ENCODE measurements at regions not wholly inside any gene's neighbourhood (a gene's known extent, or its start where the extent isn't known, plus 50 kb on each side); places are given as distances from the start of the nearest gene placed in this dataset.

DNA sequence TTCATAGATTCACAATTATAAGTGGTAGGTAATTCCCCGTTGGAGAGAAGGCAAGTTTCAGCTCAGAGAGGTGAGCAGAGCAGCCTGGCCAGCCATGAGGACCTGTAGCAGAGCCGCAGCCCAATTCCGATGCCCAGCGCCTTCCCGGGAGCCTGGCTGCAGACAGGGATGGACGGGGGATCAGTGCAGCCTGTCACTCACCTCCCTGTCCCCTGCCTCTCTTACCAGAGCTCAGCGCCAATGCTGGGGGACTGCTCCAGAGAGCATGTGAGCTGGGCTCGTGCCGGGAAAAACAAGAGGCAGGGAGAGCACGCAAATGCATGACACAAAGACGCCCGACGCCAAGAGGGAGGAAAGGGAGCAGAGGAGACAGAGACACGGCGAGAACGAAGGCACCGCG lies 231.9 kb downstream of the BCL11B start:
- no peak for DNase-seq

DNA sequence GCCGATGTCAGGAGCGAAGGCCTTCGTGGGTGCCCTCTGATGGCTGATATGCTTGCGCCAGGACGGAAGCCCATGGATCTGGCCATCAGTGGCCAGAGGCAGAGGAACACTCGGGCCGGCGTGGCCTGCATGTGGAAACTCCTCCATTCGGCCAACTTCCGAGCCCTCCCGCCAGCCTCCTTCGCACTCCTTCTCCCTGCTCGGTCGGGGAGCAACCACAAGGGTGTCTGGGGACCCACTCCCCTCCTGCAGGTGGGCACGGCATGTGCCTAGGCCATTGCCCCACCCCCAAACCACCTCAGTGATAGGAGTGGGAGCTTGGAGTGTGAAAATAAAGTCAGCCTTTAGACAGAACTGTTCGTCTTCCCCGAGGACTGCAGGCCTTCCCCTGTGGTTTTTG lies 231.3 kb downstream of the BCL11B start:
- no peak for DNase-seq

DNA sequence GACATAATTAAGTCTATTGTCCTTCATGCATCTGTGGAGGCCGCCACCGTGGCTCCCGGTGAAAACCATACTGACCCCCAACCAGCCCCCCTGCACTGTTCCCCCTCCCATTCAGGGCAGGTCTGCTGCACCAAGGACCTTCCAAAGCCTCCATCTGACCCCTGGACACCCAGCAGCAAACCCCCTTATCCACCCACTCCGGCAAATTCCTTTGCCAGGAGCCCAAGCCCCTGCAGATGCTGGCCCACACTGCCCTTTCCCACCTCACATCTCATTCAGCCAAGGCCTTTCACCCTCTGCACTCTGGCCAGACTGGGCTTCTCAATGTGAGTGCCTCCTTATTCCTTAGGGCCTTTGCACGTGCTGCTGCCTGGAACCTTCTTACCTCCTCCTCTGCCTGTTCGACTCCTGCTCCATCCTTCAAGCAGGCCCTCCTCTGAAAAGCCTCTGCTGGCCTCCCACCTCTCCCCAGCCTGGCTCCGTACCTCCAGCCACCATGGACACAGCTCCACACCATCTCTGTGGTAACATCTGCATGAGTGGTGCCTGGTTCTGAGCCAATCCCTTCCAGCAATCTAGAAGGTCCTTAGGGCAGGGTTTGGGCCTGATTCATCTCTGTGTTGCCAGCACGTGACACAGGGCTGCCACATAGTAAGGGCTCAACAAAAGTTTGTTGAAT lies 230.7 kb downstream of the BCL11B start:
- DNase-seq = no peak

DNA sequence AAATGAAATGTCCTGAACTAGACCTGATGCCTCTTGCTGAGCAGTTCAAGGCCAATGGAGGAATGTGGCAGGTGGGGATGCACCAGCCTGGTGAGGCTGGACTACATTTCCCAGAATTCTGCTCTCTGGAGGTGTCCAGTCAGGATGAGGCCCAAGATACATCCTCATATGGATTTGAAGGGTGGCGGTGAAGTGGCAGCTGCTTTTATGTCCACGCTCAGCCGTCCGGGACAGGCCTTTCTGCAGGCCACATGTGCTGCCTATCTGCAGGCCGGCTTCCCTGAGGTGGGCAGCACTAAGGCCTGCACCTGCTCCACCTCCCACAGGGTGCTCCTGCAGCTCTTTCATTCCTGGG lies 230.2 kb downstream of the BCL11B start:
- no peak for DNase-seq

DNA sequence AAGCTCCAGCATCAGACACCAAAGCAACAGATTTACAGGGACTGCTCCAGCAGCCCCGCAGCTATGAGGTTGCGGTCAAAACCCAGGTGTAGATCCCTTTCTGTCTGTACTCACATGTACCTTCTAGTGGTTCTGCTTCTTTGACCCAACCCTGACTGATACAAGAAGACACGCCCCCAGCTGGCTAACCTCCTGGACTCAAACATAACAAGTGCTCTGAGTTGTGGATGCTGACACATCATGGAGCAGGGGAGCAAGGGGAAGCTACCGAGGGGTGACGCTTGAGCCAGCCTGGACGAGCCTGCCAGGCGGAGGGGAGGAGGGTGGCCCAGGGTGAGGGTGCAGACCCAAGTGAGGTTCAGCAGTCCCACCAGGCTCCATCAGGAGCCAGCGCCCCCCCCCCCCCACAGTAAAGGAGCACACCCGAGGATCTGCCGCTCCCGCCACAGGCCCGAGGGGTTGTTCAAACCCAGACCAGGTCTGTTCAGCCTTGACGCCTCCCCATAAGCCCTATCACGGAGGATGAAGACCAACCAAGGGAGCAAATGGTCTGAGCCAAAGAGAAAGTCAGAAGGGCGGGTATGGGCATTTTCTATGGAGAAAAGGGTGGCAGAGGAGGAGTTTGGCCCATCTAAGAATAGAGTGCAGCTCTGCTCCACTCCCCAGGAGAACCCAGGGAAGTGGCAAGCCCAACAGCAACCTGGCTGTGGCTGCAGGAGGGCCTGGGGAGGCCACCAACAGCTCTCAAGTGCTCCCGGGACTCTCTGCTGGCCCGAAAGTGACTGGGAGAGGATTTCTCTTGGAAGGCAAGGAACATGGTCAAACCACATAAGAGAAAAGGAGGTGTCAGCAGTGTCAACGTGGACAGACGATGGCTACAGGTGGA lies 229.4 kb downstream of the BCL11B start:
- DNase-seq = no peak

DNA sequence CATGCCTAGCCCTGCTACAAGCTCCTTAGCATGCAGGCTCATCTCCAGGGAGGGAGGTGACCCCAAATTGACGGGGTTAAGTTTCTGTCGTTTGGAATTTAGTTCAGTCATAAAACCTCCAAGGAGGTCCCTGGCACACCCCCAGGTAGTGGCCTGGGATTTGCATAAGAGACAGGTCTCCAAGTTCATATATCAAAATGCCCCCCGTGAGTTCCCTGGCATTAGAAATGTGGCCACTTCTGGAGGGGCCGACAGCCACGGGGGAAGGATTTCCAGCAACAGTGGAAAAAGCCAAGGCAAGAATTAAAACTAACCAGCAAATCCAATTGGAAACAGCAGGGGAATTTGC lies 228.8 kb downstream of the BCL11B start:
- DNase-seq = no peak

DNA sequence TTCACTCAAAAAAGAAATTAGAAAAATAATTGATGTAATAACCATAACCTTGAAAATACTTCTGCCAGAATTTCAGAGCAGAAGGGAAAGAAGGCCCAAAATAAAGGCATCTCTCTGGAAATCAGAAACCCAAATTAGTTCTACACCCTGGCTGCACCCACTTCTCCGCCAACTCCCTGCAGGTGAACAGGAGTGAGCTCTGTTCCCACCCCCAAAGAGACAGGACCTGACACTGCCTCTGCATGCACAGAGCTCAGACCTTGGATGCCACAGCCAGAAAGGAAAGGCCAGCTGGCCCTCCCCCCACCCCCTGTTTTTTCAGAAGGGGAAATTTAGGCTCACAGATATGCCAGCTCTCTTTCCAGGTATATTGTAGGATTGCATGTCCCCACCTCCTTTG lies 228.2 kb downstream of the BCL11B start:
- no peak for DNase-seq

DNA sequence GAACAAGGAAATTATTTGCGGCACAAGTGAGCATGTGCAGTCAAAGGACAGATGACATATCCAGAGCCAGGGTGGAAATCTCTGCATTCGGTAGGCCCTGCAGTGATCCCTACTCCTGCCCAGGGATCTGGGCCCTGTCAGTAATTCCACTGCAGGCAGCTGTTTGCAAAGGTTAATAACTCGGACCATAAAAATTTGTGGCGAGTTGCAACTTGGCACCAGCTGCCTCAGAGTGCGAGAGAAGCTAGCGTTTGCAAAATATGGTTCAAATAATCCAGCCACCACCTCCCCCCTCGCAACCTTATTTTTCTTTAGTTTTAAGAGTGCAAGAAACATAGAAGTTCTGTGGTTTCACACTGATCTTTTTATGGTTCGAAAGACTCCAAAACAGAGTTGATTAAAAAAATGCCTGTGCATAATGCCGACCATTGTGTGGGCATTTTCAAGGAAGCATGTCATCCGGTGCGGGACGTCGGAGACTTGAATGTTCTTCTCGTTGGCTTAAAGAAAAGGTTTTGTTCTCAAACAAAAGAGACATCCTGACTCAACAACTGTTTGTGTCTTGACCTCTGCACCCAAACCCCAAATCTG lies 224.5 kb downstream of the BCL11B start:
- no peak for DNase-seq

DNA sequence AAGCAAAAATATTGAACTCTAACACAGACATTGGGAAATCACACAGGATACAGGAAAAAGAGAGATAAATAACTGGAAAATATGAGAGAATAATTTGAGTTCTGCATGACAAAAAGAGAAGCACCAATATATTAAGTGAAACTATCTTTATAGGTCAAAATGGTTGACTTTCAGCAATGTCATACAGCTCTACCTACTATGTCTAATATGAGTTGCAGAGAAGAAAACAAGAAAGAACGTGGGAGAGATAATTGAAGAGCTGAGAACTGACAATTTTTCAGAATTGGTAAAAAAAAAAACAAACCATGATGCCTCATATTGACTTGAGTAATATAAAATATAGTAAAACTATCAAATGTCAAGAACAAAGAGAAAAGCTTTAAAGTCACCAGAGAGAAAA lies 221.7 kb downstream of the BCL11B start:
- no peak for DNase-seq

DNA sequence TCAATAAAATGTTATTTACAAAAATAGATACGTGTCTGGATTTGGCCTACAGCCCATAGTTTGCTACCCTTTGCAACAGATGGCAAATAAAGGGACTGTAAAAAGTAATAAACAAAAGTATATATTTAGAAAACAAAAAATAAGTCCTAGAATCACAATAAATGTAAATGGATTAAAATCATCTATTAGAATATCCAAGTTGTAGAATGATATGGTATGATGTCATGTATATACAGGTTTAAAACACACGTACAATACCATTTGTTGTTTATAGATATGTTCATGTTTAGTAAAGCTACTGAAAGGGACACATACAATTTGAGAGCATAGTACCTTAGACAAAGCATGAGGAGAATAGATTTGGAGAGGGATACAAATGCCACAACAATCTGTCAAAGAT lies 219.5 kb downstream of the BCL11B start:
- no peak for DNase-seq

DNA sequence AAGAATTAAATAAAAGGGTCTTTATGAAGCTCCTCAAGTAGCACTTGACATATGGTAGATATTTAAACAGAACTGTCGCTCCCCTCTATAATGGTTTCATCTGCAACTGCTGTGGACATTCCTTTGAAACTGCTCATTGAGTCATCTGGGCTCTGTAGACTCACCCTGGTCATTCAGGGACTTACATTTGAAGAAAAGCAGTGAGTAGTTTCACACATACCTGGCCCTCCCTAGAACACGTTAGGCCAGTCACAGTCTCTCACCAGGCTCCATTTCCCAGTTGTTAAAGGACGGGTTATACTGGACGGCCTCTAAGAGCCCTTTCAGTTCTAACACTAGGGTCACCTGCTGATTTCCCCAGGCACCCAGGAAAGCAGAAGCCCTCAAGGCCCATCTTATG lies 217.0 kb downstream of the BCL11B start:
- DNase-seq = no peak

DNA sequence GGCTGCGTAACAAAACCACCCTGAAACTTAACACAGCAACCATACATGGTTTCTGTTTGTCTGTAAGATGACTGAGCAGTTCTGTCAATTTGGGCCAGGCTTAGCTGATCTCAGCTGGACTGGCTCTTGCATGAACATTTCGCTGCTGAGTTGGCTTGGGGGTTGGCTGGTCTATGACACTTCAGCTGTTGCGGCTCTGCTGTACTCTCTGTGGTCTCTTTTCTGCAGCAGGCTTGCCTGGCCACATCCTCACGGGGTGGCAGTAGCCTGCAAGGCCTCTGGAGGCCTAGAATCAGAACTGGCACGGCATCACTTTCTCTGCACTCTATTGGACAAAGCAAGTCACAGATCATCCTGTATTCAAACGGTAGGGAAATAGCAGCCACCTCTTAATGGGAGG lies 216.2 kb downstream of the BCL11B start:
- no peak for DNase-seq

DNA sequence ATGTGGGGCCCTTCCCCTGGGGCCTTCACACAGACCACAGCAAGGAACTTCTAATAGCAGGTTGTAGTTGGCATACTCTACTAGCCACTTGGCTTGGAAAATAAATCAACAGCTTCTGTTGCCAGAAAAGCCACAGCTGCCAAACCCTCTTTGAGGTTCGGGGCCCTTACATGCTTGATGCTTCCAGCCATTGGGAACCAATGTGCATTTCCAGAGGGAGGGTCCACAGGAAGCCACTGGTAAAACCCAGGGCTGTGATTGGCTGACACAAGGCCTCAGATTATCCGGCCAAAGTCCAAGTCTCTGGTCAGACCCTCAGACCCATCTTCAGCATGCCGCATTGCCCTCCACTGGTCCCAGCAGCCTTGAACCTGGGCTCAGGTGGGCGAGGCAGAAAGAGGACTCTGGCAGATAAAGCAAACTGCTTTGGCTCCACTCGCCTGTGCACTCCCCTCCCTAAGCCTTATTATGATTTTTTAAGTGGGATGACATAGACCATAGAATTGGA lies 214.4 kb downstream of the BCL11B start:
- DNase-seq = no peak

DNA sequence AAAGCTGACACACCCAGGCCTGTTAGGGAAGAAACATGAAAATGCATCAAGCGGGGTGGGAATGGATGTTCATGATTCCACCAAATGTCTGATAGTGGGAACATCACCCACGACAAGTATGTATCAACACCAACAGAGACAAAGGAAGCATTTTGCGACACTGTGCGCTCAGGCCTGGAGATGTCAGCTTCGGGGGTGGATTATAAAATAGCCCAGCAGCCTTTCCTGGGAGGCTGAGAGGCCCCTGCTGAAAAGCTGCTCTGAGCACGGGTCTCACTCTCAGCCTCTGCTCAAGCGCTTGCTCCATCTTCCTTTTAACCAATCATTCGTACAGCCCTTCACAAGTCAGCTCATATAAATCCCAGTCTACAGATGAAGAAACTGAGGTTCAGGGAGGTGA lies 213.5 kb downstream of the BCL11B start:
- DNase-seq = no peak

DNA sequence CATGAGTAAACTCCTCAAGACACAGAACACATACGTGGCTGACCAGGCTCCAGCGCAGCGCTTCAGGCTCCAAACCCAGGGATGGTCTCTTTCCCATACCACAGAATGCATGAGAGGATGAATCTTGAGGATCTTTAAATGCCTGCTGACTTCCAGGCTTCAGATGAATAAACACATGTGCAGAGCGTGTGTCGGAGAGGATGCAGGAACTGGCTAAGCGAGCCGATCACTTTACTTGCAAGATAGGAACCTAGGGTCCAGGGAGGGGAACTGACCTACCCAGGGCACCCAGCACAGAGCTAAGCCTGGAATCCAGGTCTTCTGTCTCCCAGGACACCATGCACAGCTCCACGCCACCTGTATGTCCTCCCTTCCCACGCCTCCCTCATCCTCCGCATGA lies 209.8 kb downstream of the BCL11B start:
- no peak for DNase-seq

DNA sequence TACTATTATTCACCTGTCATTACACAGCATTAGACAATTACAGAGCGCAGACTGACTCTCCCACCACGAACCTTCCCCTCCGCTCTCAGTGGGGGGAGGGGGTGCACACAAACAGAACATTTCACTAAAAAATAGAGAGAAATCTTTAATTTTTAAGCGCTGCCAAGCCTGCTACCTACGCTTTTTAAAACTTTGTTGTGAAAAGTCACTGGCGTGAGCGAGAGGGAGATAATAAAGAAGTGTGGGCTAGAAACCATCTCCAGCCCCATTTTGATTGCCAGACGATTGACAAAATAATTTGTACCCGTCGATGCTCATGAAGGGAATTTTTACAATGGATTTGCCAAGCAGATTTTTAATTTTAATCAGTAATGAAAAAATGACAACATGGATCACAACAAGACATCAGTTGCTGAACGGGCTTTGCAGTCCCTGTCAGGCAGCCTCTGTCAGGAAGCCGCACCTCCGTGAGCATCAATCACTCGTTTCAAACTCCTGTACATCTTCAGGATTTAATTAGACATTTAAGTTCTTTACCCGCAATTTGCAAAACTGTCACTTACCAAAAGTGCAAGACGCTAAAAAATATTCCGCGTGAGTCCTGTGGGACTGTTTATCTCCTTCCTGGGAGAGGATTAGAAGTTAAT lies 209.1 kb downstream of the BCL11B start:
- DNase-seq = no peak

DNA sequence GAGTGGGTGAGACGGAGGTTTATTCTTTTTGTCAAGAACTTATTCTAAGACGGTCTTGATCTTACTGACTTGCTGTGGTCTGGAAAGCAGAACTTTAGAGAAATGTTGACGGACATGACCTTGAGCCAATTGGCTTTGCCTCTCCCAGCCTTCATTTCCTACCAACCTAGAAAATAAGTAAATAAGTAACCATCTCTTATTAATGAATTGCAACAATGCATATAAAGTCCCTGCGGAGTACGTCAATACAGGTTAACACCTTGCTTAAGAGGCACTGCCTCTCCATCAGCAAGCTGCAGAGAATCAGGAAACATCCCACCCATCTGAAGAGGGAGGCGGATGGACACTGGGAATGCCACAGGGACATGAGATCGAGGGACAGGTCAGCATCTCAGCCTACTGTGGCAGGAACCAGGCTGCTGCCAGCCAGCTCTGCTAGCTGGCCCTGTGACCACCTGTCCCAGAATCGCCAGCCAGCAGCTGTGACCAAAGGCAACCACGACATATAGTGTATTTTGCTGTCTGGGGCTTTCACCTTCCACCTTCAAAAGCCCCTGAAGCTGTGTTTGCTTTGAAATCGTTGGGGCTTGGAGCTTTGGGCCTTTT lies 208.3 kb downstream of the BCL11B start:
- no peak for DNase-seq

DNA sequence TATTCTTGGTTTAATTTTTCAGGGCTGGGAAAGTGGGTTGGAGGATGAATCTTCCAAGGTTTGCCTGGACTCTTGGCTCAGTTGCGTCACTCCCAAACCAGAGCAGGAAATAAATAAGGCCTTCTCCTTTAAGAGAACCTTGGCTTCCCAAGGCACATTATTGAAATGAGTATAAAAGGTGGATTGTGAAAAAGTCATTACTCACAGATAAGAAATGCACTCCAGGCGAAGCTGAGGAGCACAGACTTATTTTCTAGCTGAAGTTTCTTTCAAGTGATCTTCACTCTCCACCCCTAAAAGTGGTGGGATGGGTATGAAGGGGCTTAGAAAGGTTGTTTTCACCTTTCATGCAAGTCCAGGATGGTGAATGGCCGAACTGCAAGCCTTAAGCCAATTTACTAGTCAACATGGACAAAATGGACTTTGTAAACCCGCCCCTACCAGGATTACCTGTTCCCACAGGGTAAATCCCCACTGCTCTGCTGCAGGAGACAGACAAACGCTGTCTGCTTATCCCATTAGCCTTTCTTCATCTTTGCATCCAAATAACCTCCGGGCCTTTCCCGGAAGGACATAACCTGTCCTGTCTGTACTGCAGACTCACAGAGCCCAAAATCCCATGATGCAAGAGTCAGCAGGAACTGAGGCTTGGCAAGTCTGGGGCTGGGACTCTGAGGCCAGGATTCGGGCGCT lies 207.6 kb downstream of the BCL11B start:
- DNase-seq = no peak

DNA sequence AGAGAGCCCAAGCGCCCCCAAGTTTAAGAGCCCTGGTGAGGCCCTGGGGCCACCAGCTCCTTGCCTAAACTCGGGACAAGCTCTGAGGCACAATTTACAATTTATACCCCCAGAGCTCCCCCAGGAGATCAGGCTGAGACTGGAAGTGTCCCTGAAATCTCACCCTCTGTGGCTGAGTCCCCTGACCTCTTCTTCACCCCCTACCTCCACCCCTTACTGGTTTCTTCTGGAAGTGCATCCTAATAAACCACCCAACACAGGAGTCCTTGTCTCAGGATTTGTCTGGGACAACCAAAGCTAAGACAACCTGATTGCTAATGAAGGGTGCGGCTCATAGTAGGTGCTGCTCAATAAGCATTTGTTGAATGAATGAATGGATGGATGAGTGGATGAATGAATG lies 206.4 kb downstream of the BCL11B start:
- no peak for DNase-seq

DNA sequence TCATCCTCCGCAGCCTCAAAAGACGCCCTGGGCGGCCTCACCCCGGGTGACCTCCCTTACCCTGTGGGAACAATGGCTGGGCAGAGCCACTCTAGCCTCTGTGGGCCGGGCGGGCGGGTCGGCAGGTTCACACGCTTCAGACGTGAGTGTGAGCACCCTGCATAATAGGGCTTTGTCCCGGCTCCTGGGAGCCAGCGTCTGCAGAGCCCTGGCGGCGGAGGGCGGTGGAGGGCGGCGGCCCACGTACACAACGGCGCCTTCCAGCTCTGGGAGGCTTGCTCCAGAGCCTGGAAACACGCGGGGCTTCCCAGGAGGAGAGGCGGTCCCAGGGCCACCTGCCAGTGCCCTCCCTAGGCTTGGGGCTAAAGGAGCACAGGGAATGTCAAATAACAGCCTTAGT lies 205.6 kb downstream of the BCL11B start:
- DNase-seq = no peak

DNA sequence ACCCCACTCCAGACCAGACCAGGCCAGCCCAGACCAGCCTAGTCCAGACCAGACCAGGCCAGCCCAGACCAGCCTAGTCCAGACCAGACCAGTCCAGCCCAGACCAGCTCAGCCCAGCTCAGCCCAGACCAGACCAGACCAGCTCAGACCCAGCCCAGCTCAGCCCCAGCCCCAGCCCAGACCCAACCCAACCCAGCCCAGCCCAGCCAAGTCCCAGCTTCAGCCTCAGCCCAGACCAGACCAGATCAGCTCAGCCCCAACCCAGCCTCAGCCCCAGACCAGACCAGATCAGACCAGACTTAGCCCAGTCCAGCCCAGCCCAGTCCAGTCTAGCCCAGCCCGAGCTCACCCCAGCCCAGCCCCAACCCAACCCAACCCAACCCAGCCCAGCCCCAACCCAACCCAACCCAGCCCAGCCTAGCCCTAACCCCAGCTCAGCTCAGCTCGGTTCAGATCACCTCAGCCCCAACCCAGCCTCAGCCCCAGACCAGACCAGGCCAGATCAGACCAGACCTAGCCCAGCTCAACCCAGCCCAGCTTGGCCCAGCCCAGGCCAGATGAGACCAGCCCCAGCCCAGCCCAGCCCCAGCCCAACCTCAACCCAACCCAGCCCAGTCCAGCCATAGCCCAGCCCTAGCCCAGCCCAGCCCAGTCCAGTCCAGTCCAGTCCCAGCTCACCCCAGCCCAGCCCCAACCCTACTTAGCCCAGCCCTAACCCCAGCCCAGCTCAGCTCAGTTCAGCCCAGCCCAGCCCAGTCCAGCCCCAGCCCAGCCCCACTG lies 204.7 kb downstream of the BCL11B start:
- DNase-seq = no peak

DNA sequence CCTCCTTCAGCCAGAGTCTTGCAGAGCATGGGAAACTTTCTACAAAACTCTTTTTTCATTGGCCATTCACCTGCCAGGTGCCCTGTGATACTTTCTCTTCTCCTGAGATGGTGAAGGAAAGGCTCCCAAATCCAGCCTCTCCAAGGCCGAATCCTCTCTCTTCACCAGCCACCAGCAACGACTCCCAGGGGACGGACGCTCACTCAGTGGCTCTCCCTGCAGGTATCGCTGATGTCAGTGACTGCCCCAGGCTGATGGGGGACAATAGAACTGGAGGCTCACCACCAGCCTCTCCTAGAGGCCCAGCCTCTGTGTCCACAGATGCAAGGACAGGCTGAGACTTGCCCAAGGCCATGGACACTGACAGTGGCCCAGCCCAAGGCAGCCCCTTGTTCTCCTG lies 204.1 kb downstream of the BCL11B start:
- DNase-seq = no peak
